GM18868 (cell line): ENCODE measurements at regions not wholly inside any gene's neighbourhood (a gene's known extent, or its start where the extent isn't known, plus 50 kb on each side); places are given as distances from the start of the nearest gene placed in this dataset.
"Not testable (repeated sequence)": the region's sequence is repeated elsewhere in the genome, so short reads cannot be mapped to it uniquely, and the experiment has no call there.

ENCODE experiments used
- ATAC-seq: cut with Tn5 transposase; IDR thresholded peaks from one replicate; pipeline ENCODE4 v1.9.1; 2021; ENCODE audit warnings: mild to moderate bottlenecking, moderate library complexity; ENCODE audit not compliant: unreplicated experiment

- ATAC-seq, result no peak
Measured at GRCh38 chr3:87435926-87436620, 159.7 kb upstream of the POU1F1 start.

GRCh38 chr3:87433445-87433844, 157.1 kb upstream of the POU1F1 start:
- not testable (repeated sequence) for ATAC-seq

- ATAC-seq, result no peak
Measured at GRCh38 chr3:87426918-87427317, 150.5 kb upstream of the POU1F1 start.

GRCh38 chr3:87425056-87425455, 148.7 kb upstream of the POU1F1 start:
- ATAC-seq, result no peak

- no peak for ATAC-seq
Measured at GRCh38 chr3:87423336-87423735, 147.0 kb upstream of the POU1F1 start.

- no peak for ATAC-seq
Measured at GRCh38 chr3:87422333-87422732, 145.9 kb upstream of the POU1F1 start.

- ATAC-seq, result no peak
Measured at GRCh38 chr3:87420171-87420570, 143.8 kb upstream of the POU1F1 start.

- ATAC-seq, result no peak
Measured at GRCh38 chr3:87414271-87414670, 137.9 kb upstream of the POU1F1 start.

GRCh38 chr3:87413814-87414213, 137.4 kb upstream of the POU1F1 start:
- ATAC-seq, result no peak

GRCh38 chr3:87410110-87410509, 133.7 kb upstream of the POU1F1 start:
- no peak for ATAC-seq

GRCh38 chr3:87398168-87398801, 121.9 kb upstream of the POU1F1 start:
- no peak for ATAC-seq

- ATAC-seq, result no peak
Measured at GRCh38 chr3:87397211-87397610, 120.8 kb upstream of the POU1F1 start.

GRCh38 chr3:87390821-87391220, 114.4 kb upstream of the POU1F1 start:
- no peak for ATAC-seq

- no peak for ATAC-seq
Measured at GRCh38 chr3:87390353-87390752, 114.0 kb upstream of the POU1F1 start.

- ATAC-seq, result no peak
Measured at GRCh38 chr3:87375231-87375682, 98.9 kb upstream of the POU1F1 start.

- no peak for ATAC-seq
Measured at GRCh38 chr3:87370007-87370406, 93.6 kb upstream of the POU1F1 start.

GRCh38 chr3:87367736-87368135, 91.4 kb upstream of the POU1F1 start:
- ATAC-seq, result no peak

- no peak for ATAC-seq
Measured at GRCh38 chr3:87363721-87364120, 87.3 kb upstream of the POU1F1 start.

- no peak for ATAC-seq
Measured at GRCh38 chr3:87361956-87362355, 85.6 kb upstream of the POU1F1 start.

- no peak for ATAC-seq
Measured at GRCh38 chr3:87361271-87361670, 84.9 kb upstream of the POU1F1 start.

- no peak for ATAC-seq
Measured at GRCh38 chr3:87359826-87360225, 83.4 kb upstream of the POU1F1 start.

- no peak for ATAC-seq
Measured at GRCh38 chr3:87359025-87359424, 82.6 kb upstream of the POU1F1 start.

GRCh38 chr3:87358066-87358465, 81.7 kb upstream of the POU1F1 start:
- no peak for ATAC-seq
